Panc1 (cell line): ENCODE measurements at regions not wholly inside any gene's neighbourhood (a gene's known extent, or its start where the extent isn't known, plus 50 kb on each side); places are given as distances from the start of the nearest gene placed in this dataset.

Experiments
- POLR2AphosphoS5 ChIP-seq: IDR thresholded peaks from 2 replicates; pipeline ENCODE4 v1.6.1; 2012; ENCODE audit warnings: mild to moderate bottlenecking, low read depth, low read length, moderate library complexity
- TF ChIP-seq, protein P1 (sequence below), 2 experiments: IDR thresholded peaks; 2 replicates each; pipeline ENCODE4 v1.6.1; 2011 to 2012; ENCODE audit warnings: low read depth in 2 of 2, control low read depth in 1 of 2, low read length in 1 of 2, mild to moderate bottlenecking in 1 of 2, moderate library complexity in 1 of 2; ENCODE audit not compliant: insufficient read depth in 1 of 2

- no peak for TF ChIP-seq POLR2AphosphoS5
- TF ChIP-seq, protein P1, sequence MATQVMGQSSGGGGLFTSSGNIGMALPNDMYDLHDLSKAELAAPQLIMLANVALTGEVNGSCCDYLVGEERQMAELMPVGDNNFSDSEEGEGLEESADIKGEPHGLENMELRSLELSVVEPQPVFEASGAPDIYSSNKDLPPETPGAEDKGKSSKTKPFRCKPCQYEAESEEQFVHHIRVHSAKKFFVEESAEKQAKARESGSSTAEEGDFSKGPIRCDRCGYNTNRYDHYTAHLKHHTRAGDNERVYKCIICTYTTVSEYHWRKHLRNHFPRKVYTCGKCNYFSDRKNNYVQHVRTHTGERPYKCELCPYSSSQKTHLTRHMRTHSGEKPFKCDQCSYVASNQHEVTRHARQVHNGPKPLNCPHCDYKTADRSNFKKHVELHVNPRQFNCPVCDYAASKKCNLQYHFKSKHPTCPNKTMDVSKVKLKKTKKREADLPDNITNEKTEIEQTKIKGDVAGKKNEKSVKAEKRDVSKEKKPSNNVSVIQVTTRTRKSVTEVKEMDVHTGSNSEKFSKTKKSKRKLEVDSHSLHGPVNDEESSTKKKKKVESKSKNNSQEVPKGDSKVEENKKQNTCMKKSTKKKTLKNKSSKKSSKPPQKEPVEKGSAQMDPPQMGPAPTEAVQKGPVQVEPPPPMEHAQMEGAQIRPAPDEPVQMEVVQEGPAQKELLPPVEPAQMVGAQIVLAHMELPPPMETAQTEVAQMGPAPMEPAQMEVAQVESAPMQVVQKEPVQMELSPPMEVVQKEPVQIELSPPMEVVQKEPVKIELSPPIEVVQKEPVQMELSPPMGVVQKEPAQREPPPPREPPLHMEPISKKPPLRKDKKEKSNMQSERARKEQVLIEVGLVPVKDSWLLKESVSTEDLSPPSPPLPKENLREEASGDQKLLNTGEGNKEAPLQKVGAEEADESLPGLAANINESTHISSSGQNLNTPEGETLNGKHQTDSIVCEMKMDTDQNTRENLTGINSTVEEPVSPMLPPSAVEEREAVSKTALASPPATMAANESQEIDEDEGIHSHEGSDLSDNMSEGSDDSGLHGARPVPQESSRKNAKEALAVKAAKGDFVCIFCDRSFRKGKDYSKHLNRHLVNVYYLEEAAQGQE (IDR thresholded peaks at IDR 0.05; ENCODE audit: insufficient read depth in 1 of 2, low read depth in 2 of 2, low read length in 1 of 2), result no peak
Observed at GRCh38 chr6:157761926-157762325, 61.1 kb upstream of the SNX9 start.
